CD14-positive monocyte (primary cell): ENCODE measurements at regions not wholly inside any gene's neighbourhood (a gene's known extent, or its start where the extent isn't known, plus 50 kb on each side); places are given as distances from the start of the nearest gene placed in this dataset.

Source experiments
- DNase-seq, 3 donors: peaks; one replicate each; pipeline ENCODE4 v3.0.0-alpha.2; 2011 to 2022
- H2AFZ ChIP-seq: 2 replicates; pipeline ENCODE4 v1.6.0; 2012; ENCODE audit warnings: mild to moderate bottlenecking, low read depth, low read length, inconsistent platforms; ENCODE audit not compliant: insufficient read depth, poor library complexity, severe bottlenecking
- H3K27ac ChIP-seq, 2 donors: 1 replicate in 1 of 2; 2 replicates in 1 of 2; pipeline ENCODE4 v1.5.1; 2012 to 2013; ENCODE audit warnings: low read length in 2 of 2, control low read depth in 1 of 2, inconsistent platforms in 1 of 2, low read depth in 1 of 2, mild to moderate bottlenecking in 1 of 2
- H3K27me3 ChIP-seq, 2 donors: one replicate each; pipeline versions ENCODE4 v1.6.0 to v1.6.1; 2011 to 2013; ENCODE audit warnings: low read length in 2 of 2; ENCODE audit not compliant: control insufficient read depth in 2 of 2, insufficient read depth in 2 of 2
- H3K36me3 ChIP-seq, 2 donors: replicated peaks in 1 of 2; 1 replicate in 1 of 2; 2 replicates in 1 of 2; pipeline versions ENCODE4 v1.5.1 to v1.6.1; 2012 to 2013; ENCODE audit warnings: low read length in 2 of 2, control low read depth in 1 of 2, inconsistent platforms in 1 of 2, mild to moderate bottlenecking in 1 of 2; ENCODE audit not compliant: insufficient read depth in 2 of 2, control insufficient read depth in 1 of 2
- H3K4me1 ChIP-seq, 2 donors: 1 replicate in 1 of 2; 2 replicates in 1 of 2; pipeline versions ENCODE4 v1.5.1 to v1.6.1; 2012 to 2013; ENCODE audit warnings: low read length in 2 of 2, control low read depth in 1 of 2, inconsistent platforms in 1 of 2, mild to moderate bottlenecking in 1 of 2, moderate library complexity in 1 of 2; ENCODE audit not compliant: insufficient read depth in 2 of 2, control insufficient read depth in 1 of 2
- H3K4me2 ChIP-seq: replicated peaks from 2 replicates; pipeline ENCODE3; 2012; ENCODE audit warnings: low read length, moderate library complexity, mild to moderate bottlenecking; ENCODE audit not compliant: poor library complexity, severe bottlenecking; ENCODE audit errors: extremely low read depth
- H3K4me3 ChIP-seq, 3 experiments: fragments of 200-600 bp in 1 of 3; sonication (generic) in 1 of 3; replicated peaks in 1 of 3; 1 replicate in 2 of 3; 2 replicates in 1 of 3; pipeline ENCODE4 v1.5.1; 2011 to 2013; ENCODE audit warnings: low read length in 3 of 3, mild to moderate bottlenecking in 3 of 3, control low read depth in 2 of 3, low read depth in 2 of 3, inconsistent platforms in 1 of 3, moderate library complexity in 1 of 3
- H3K79me2 ChIP-seq: 2 replicates; pipeline ENCODE4 v1.6.0; 2012; ENCODE audit warnings: mild to moderate bottlenecking, control low read depth, inconsistent platforms, low read length, moderate library complexity; ENCODE audit not compliant: insufficient read depth
- H3K9ac ChIP-seq: 2 replicates; pipeline ENCODE4 v1.6.0; 2017; ENCODE audit warnings: low read length, mild to moderate bottlenecking; ENCODE audit not compliant: insufficient read depth, poor library complexity, severe bottlenecking
- H3K9me3 ChIP-seq, 2 donors: replicated peaks in 1 of 2; 1 replicate in 1 of 2; 2 replicates in 1 of 2; pipeline versions ENCODE4 v1.5.1 to v1.6.1; 2012 to 2013; ENCODE audit warnings: low read length in 2 of 2, control low read depth in 1 of 2; ENCODE audit not compliant: control insufficient read depth in 1 of 2, insufficient read depth in 1 of 2
- H4K20me1 ChIP-seq: 2 replicates; pipeline ENCODE4 v1.6.0; 2012; ENCODE audit warnings: mild to moderate bottlenecking, low read length, control low read depth, moderate library complexity; ENCODE audit not compliant: insufficient read depth
- H3K27ac Mint-ChIP-seq, 7 donors: one replicate each; pipeline ENCODE4 v1.8.0; 2020; ENCODE audit warnings: mild to moderate bottlenecking in 7 of 7, mixed read lengths in 7 of 7, moderate library complexity in 6 of 7, inconsistent platforms in 2 of 7
- H3K27me3 Mint-ChIP-seq, 3 donors: one replicate each; pipeline ENCODE4 v1.8.0; 2021 to 2022; ENCODE audit warnings: low read depth in 3 of 3, mild to moderate bottlenecking in 3 of 3, mixed read lengths in 3 of 3, moderate library complexity in 3 of 3, inconsistent platforms in 1 of 3
- H3K36me3 Mint-ChIP-seq, 2 donors: one replicate each; pipeline ENCODE4 v1.8.0; 2020; ENCODE audit warnings: mixed read lengths in 2 of 2, inconsistent platforms in 1 of 2, mild to moderate bottlenecking in 1 of 2
- H3K4me1 Mint-ChIP-seq: one replicate; pipeline ENCODE4 v1.8.0; 2020; ENCODE audit warnings: mild to moderate bottlenecking, mixed read lengths
- H3K4me3 Mint-ChIP-seq, 2 donors: one replicate each; pipeline ENCODE4 v1.8.0; 2020; ENCODE audit warnings: mild to moderate bottlenecking in 2 of 2, mixed read lengths in 2 of 2, moderate library complexity in 1 of 2
- H3K9me3 Mint-ChIP-seq, 7 donors: one replicate each; pipeline ENCODE4 v1.8.0; 2020 to 2022; ENCODE audit warnings: mixed read lengths in 7 of 7, mild to moderate bottlenecking in 6 of 7, moderate library complexity in 6 of 7, inconsistent platforms in 2 of 7
- CTCF ChIP-seq: fragments of 200-600 bp; IDR thresholded peaks from one replicate; pipeline ENCODE4 v1.8.0; 2022; ENCODE audit warnings: antibody characterized with exemption, mild to moderate bottlenecking
- WGBS: methylation state at CpG from one replicate; pipeline ENCODE4 v1.1.5; 2013; ENCODE audit warnings: missing lambda C conversion rate; ENCODE audit not compliant: insufficient coverage; 5-methylcytosine and 5-hydroxymethylcytosine counted together
- intact Hi-C, 2 donors: fragments of 100-400 bp; cut with micrococcal nuclease; formaldehyde crosslinking; loops; one replicate each; pipeline versions ENCODE4 v1.15.0 to v1.15.1; 2023

DNA sequence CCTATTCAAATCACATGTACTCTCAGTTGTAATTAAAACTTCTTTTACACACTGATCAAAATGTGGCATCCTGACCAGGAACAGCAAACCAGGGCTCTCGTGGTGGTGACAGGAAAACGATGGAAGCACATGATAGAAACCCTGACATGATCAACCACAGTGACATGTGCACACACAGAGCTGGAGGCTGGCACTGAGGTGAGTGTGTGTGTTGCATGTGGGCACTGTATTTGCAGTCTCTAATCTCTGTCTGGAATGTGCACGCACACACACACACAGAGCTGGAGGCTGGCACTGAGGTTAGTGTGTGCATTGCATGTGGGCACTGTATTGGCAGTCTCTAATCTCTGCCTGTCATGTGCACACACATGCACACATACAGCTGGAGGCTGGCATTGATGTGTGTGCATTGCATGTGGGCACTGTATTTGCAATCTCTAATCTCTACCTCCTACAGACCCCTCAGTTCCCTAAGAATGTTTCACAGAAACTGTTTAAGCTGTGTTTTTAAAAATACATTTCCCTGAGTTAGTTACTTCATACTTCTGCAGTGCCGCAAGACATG lies 406.9 kb downstream of the SFMBT2 start:
- no peak for DNase-seq
- Mint-ChIP-seq H3K36me3 (no peaks in the 10 kb centered on the region), H3K9me3 (peaks cover 0 to 2% (median 0%) of the 10 kb centered on the region in 7 donors), H3K4me1 (peaks cover 24% of the 10 kb centered on the region), H3K27me3 (no peaks in the 10 kb centered on the region), H3K4me3 (no peak overlapping the region), H3K27ac (no peak overlapping the region)
- peaks cover 0 to 6% of the 10 kb centered on the region in 2 donors for H3K4me1 ChIP-seq
- H3K4me3 ChIP-seq: no peak overlapping the region
- no peak for TF ChIP-seq CTCF
- H3K36me3 ChIP-seq: no peaks in the 10 kb centered on the region
- intact Hi-C loops: no loop called here
- no peaks in the 10 kb centered on the region for H4K20me1 ChIP-seq
- no peak overlapping the region for H3K4me2 ChIP-seq
- WGBS: 0% methylated on average over 1 of the region's 4 CpGs
- no peaks in the 10 kb centered on the region for H3K79me2 ChIP-seq
- no peaks in the 10 kb centered on the region for H3K9me3 ChIP-seq
- H3K27me3 ChIP-seq: no peaks in the 10 kb centered on the region
- H3K27ac ChIP-seq: no peak overlapping the region
- no peak overlapping the region for H3K9ac ChIP-seq
- H2AFZ ChIP-seq: peak overlapping the region; percentile 23

DNA sequence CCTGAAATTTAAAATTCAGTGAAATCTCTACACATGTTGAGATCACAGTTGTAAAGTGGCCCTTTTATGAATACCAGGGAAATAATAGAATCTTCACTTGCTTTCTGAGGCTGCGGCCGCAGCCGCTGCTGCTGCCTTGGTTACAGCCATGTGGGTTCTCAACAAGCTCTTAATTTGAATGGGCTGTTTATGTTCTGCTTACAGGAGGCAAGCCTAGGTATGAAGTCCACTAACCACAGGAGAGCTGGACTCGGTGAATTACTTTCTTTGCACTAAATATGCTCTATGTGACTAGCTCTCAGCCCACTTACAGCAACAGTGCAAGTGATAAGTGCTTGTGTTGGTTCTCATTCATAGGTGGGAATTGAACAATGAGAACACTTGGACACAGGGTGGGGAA lies 410.8 kb downstream of the SFMBT2 start:
- no peak overlapping the region for H3K27ac Mint-ChIP-seq
- intact Hi-C loops: no loop called here
- Histone ChIP-seq H3K79me2 (no peaks in the 10 kb centered on the region), H3K9me3 (no peaks in the 10 kb centered on the region), H3K27ac (no peak overlapping the region), H3K4me1 (peaks cover 2 to 11% of the 10 kb centered on the region in 2 donors), H3K9ac (no peak overlapping the region), H3K36me3 (no peaks in the 10 kb centered on the region), H3K4me3 (no peak overlapping the region), H4K20me1 (no peaks in the 10 kb centered on the region), H2AFZ (no peak overlapping the region), H3K27me3 (no peaks in the 10 kb centered on the region), H3K4me2 (no peak overlapping the region)
- no peak for DNase-seq
- TF ChIP-seq CTCF: no peak
- H3K4me1 Mint-ChIP-seq: peaks cover 30% of the 10 kb centered on the region
- H3K4me3 Mint-ChIP-seq: no peak overlapping the region
- H3K27me3 Mint-ChIP-seq: no peaks in the 10 kb centered on the region
- 100% methylated on average over 3 of the region's 4 CpGs for WGBS
- H3K9me3 Mint-ChIP-seq: peaks cover 0 to 2% (median 0%) of the 10 kb centered on the region in 7 donors
- H3K36me3 Mint-ChIP-seq: no peaks in the 10 kb centered on the region
